GM19193 (cell line): ENCODE measurements at regions not wholly inside any gene's neighbourhood (a gene's known extent, or its start where the extent isn't known, plus 50 kb on each side); places are given as distances from the start of the nearest gene placed in this dataset.

ENCODE experiments used
- POLR2A ChIP-seq: IDR thresholded peaks from 4 replicates; pipeline ENCODE4 v1.6.1; 2011; ENCODE audit not compliant: insufficient read depth, insufficient read length; ENCODE audit errors: extremely low read depth

GRCh38 chr6:105483492-105483891 is 80.6 kb upstream of the PREP start:
- TF ChIP-seq POLR2A = no peak

- no peak for TF ChIP-seq POLR2A
These were observed 80.0 kb upstream of the PREP start for GRCh38 chr6:105482921-105483320.

DNA sequence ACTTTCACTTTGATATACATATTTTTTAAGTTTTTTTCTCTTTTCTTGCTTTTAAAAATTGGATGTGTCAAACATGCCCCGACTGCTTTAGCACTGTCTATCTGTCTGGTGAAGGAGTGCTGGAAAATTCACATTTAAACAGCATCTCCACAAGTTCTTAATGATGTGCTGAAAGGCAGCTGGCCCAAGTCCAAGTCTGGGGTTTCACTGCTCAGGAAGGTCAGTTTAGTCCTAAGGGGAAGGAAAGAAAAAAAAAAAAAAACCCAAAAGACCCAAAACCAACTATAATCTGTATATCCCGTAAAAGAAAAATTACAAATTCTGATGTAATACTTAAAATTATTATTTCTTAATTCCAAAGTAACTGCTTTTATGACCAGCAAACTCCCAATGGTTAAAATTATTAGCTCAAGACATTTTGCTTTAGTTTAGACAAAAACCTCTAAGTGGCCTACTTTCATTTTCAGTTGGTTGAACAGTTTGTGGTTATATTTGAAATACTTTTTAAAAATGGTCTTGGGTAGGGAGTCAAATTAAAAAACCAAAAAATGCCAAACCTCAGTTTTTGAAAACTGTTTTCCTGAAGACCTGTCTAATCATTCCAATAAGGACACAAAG is 79.5 kb upstream of the PREP start:
- TF ChIP-seq POLR2A = no peak

- no peak for TF ChIP-seq POLR2A
These were observed 74.1 kb upstream of the PREP start for GRCh38 chr6:105476978-105477377.

DNA sequence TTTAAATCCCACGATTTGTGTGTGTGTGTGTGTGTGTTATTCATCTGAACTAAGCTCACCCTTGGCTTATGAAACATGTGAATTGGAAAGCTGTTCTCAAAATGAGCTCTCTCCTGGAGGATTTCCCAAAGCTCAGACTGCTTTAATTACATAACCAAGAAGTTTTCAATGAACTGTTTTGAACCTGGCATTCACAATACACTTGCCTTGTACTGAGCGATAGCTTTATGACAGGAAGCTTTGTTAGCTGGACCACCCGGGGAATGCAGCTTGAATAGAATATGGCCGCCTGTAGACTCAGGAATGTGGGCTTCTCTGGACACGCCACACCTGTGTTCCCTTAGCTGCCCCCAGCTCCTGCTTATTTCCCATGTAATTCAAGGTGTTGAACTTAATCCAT is 71.4 kb upstream of the PREP start:
- no peak for TF ChIP-seq POLR2A

GRCh38 chr6:105469946-105470345 is 67.1 kb upstream of the PREP start:
- no peak for TF ChIP-seq POLR2A

GRCh38 chr6:105468850-105469249 is 66.0 kb upstream of the PREP start:
- no peak for TF ChIP-seq POLR2A

GRCh38 chr6:105460860-105461259 is 58.0 kb upstream of the PREP start:
- no peak for TF ChIP-seq POLR2A

DNA sequence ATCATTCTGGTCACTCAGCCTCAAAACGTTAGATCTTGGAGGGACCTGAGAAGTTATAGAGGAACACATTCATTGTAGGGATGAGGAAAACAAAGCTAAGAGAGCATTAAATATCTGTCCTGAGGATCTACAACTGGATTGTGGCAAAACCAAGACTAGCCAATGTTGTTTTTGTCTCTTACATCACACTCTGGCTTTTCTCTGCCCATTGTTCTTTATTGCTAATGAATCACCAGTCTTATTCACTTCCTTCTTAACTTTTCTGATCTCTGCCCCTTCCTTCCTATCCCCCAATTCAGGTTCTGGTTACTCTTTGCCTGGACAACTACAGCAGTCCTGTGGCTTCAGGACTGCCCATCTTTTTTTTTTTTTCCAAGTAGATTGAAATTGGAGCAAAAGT is 57.0 kb upstream of the PREP start:
- no peak for TF ChIP-seq POLR2A

DNA sequence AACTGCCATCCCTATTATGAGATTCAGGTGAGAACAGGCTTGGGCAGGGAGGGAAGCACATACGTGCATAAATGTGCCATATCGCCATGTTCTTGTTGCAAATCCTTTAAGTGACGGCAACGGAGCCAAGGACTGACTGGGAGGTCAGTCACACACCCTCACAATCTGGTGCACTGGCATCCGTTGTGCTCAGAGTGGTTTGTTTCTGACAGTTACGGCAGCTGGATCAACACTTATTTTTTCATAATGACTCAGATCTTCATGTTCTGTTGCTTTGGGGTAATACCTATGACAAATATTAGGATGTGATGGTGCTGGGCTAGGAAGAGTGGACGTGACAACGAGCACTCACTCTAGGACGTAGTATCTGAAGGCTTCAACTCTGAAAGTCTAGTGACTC is 56.2 kb upstream of the PREP start:
- peak; percentile 36 for TF ChIP-seq POLR2A

- TF ChIP-seq POLR2A = no peak
These were observed 55.7 kb upstream of the PREP start for GRCh38 chr6:105458551-105458950.

- TF ChIP-seq POLR2A = no peak
These were observed 55.2 kb upstream of the PREP start for GRCh38 chr6:105458084-105458483.

DNA sequence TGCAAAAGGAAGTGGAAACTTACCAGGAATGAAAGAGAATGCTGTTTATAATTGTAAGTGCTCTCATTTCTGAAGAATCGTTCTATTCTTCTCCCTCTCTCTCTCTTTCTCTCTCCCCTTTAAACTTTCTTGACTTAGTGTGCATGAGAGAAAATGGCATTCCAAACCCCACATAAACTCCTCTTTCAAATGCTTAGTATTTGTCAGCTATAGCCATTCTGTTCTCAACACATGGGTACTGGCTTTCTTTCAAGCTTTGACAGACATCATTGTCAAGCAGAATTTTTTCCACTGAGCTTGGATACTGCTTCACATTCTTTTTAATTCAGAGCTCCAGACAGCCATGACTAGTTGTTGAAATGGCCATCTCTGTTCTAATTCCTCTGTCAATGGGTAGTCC is 51.1 kb upstream of the PREP start:
- TF ChIP-seq POLR2A = no peak

DNA sequence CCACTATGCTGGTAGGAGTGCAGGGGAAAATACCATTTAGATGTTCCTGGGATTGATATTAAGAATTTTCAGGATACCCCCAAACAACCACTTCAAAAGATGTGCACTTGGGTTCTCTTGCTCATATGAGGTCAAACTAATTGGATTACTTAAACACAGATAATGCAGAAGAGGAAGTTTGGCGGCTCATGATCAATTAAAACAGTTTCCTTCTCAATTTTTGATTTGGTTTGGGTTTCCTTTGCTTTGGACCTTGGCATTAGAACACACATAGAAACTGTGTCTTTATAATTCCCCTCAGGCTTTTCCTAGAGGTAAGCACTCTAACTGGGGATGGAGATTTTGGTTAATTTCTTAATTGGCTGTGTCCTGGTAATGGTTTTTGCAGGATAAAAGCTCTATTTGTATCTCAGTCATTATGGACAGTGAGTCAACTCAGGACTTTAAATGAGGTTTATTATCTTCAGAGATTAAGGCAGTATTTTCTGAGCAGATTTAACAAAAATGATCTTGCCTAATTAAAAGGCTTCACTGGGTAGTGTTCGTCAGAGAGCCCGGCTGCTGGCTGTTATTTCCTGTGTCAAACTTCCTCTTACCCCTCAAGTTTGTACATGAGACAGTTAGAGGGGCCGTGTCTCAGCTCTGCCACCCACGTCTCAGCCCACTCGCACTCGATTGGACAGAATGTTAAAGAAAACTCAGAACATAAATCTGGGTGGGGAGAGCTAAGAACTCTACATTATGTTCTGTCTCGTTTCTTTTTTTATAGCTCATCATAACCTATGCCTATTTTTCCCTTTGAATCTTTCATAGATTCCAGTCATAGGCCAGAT is 50.3 kb upstream of the PREP start:
- no peak for TF ChIP-seq POLR2A
